ENCODE measurements at regions not wholly inside any gene's neighbourhood (a gene's known extent, or its start where the extent isn't known, plus 50 kb on each side); places are given as distances from the start of the nearest gene placed in this dataset.

GRCh38 chr9:81848472-81848871 is 79.8 kb upstream of the SPATA31D4 start:
- DNase-seq = no peak

- DNase-seq = no peak
Observed at GRCh38 chr9:81849631-81850259, 78.5 kb upstream of the SPATA31D4 start.

GRCh38 chr9:81850724-81851123 is 77.5 kb upstream of the SPATA31D4 start:
- DNase-seq = no peak

- DNase-seq = no peak
Observed at GRCh38 chr9:81851340-81851739, 76.9 kb upstream of the SPATA31D4 start.

GRCh38 chr9:81852820-81853219 is 75.4 kb upstream of the SPATA31D4 start:
- no peak for DNase-seq

- no peak for DNase-seq
Observed at GRCh38 chr9:81855538-81855937, 72.7 kb upstream of the SPATA31D4 start.

GRCh38 chr9:81858657-81859430 is 69.4 kb upstream of the SPATA31D4 start:
- DNase-seq = no peak

GRCh38 chr9:81860581-81860980 is 67.6 kb upstream of the SPATA31D4 start:
- no peak for DNase-seq

- no peak for DNase-seq
Observed at GRCh38 chr9:81861644-81862043, 66.6 kb upstream of the SPATA31D4 start.

- no peak for DNase-seq
Observed at GRCh38 chr9:81868145-81868544, 60.1 kb upstream of the SPATA31D4 start.

- no peak for DNase-seq
Observed at GRCh38 chr9:81871695-81872094, 56.5 kb upstream of the SPATA31D4 start.

GRCh38 chr9:81874250-81874649 is 54.0 kb upstream of the SPATA31D4 start:
- no peak for DNase-seq

GRCh38 chr9:81874931-81875330 is 53.3 kb upstream of the SPATA31D4 start:
- no peak for DNase-seq

- DNase-seq = no peak
Observed at GRCh38 chr9:81877047-81877446, 51.2 kb upstream of the SPATA31D4 start.
